HEK293 (cell line): ENCODE measurements at regions not wholly inside any gene's neighbourhood (a gene's known extent, or its start where the extent isn't known, plus 50 kb on each side); places are given as distances from the start of the nearest gene placed in this dataset.

Experiments used
- CTCF ChIA-PET: fragments of 350-600 bp; formaldehyde crosslinking; extraction: SDS; loops from one replicate; lab custom pipeline; 2021; ENCODE audit warnings: antibody characterized with exemption; lab: Yijun Ruan, JAX
- POLR2A ChIA-PET: fragments of 300-600 bp; formaldehyde crosslinking; extraction: SDS; loops from one replicate; lab custom pipeline; 2020; ENCODE audit warnings: antibody characterized with exemption, inconsistent platforms; lab: Yijun Ruan, JAX
- H3K27ac ChIP-seq: fragments of 200-500 bp; sonication (Bioruptor generic); 2 replicates; pipeline ENCODE4 v1.5.1; 2014; ENCODE audit warnings: low read depth, low read length, control low read depth, inconsistent platforms; ENCODE audit errors: extremely low read depth
- H3K36me3 ChIP-seq, 2 experiments: fragments of 200-500 bp in 1 of 2; sonication (Bioruptor generic) in 1 of 2; 1 replicate in 1 of 2; 2 replicates in 1 of 2; pipeline ENCODE4 v1.5.1; 2014 to 2017; ENCODE audit warnings: inconsistent platforms in 2 of 2, low read length in 2 of 2; ENCODE audit not compliant: control insufficient read depth in 2 of 2, insufficient read depth in 1 of 2
- H3K4me1 ChIP-seq: fragments of 200-500 bp; sonication (Bioruptor generic); 2 replicates; pipeline ENCODE4 v1.5.1; 2014; ENCODE audit warnings: mild to moderate bottlenecking, low read length, inconsistent platforms; ENCODE audit not compliant: control insufficient read depth, insufficient read depth
- H3K4me3 ChIP-seq: 2 replicates; pipeline ENCODE4 v1.5.1; 2011; ENCODE audit warnings: low read depth, mild to moderate bottlenecking, control low read depth, low read length, moderate library complexity
- H3K9me3 ChIP-seq: fragments of 200-500 bp; sonication (Bioruptor generic); 2 replicates; pipeline ENCODE4 v1.5.1; 2014; ENCODE audit warnings: low read depth, low read length, inconsistent platforms; ENCODE audit not compliant: control insufficient read depth, insufficient read depth
- FEZF1 ChIP-seq: fragments of 450-650 bp; formaldehyde crosslinking; IDR thresholded peaks from 2 replicates; pipeline ENCODE4 v1.5.1; 2016; ENCODE audit warnings: missing biosample characterization, missing genetic modification characterization
- MZF1 ChIP-seq: fragments of 450-650 bp; formaldehyde crosslinking; IDR thresholded peaks from 2 replicates; pipeline ENCODE4 v1.5.1; 2017; ENCODE audit warnings: missing biosample characterization, missing genetic modification characterization, borderline replicate concordance
- OSR2 ChIP-seq: fragments of 450-650 bp; formaldehyde crosslinking; IDR thresholded peaks from 2 replicates; pipeline ENCODE4 v1.5.1; 2016; ENCODE audit warnings: missing biosample characterization, missing genetic modification characterization
- OVOL3 ChIP-seq: fragments of 450-650 bp; formaldehyde crosslinking; IDR thresholded peaks from 2 replicates; pipeline ENCODE4 v1.5.1; 2016; ENCODE audit warnings: missing biosample characterization, missing genetic modification characterization
- PRDM10 ChIP-seq: fragments of 450-650 bp; formaldehyde crosslinking; IDR thresholded peaks from 2 replicates; pipeline ENCODE4 v1.5.1; 2016; ENCODE audit warnings: missing biosample characterization, missing genetic modification characterization
- TSHZ1 ChIP-seq: fragments of 450-650 bp; formaldehyde crosslinking; IDR thresholded peaks from 2 replicates; pipeline ENCODE4 v1.5.1; 2016; ENCODE audit warnings: missing biosample characterization, missing genetic modification characterization, borderline replicate concordance
- ZBTB17 ChIP-seq: fragments of 450-650 bp; formaldehyde crosslinking; IDR thresholded peaks from 2 replicates; pipeline ENCODE4 v1.5.1; 2016; ENCODE audit warnings: missing biosample characterization, missing genetic modification characterization
- ZBTB44 ChIP-seq: fragments of 450-650 bp; IDR thresholded peaks from 2 replicates; pipeline ENCODE4 v1.5.1; 2018; ENCODE audit warnings: missing biosample characterization, mild to moderate bottlenecking, missing genetic modification characterization
- ZFP3 ChIP-seq: fragments of 450-650 bp; formaldehyde crosslinking; IDR thresholded peaks from 2 replicates; pipeline ENCODE4 v1.5.1; 2016; ENCODE audit warnings: low read depth, missing biosample characterization, missing genetic modification characterization
- ZNF10 ChIP-seq: fragments of 450-650 bp; formaldehyde crosslinking; IDR thresholded peaks from 2 replicates; pipeline ENCODE4 v1.5.1; 2017; ENCODE audit warnings: missing biosample characterization, missing genetic modification characterization
- ZNF341 ChIP-seq: fragments of 450-650 bp; formaldehyde crosslinking; IDR thresholded peaks from 2 replicates; pipeline ENCODE4; 2016; ENCODE audit warnings: low read depth, missing biosample characterization, missing genetic modification characterization
- ZNF423 ChIP-seq: fragments of 450-650 bp; formaldehyde crosslinking; IDR thresholded peaks from 2 replicates; pipeline ENCODE4 v1.5.1; 2016; ENCODE audit warnings: missing biosample characterization, missing genetic modification characterization
- ZNF580 ChIP-seq: fragments of 450-650 bp; formaldehyde crosslinking; IDR thresholded peaks from 2 replicates; pipeline ENCODE4 v1.5.1; 2016; ENCODE audit warnings: missing biosample characterization, missing genetic modification characterization
- ZNF610 ChIP-seq: fragments of 450-650 bp; formaldehyde crosslinking; IDR thresholded peaks from 2 replicates; pipeline ENCODE4 v1.5.1; 2016; ENCODE audit warnings: missing biosample characterization, missing genetic modification characterization, borderline replicate concordance
- ZNF843 ChIP-seq: fragments of 450-650 bp; formaldehyde crosslinking; IDR thresholded peaks from 2 replicates; pipeline ENCODE4 v1.5.1; 2016; ENCODE audit warnings: missing biosample characterization, missing genetic modification characterization
- ZSCAN30 ChIP-seq: fragments of 450-650 bp; IDR thresholded peaks from 2 replicates; pipeline ENCODE4 v1.5.1; 2018; ENCODE audit warnings: missing biosample characterization, mild to moderate bottlenecking, missing genetic modification characterization, moderate library complexity
- ZXDB ChIP-seq: fragments of 450-650 bp; formaldehyde crosslinking; IDR thresholded peaks from 2 replicates; pipeline ENCODE4 v1.5.1; 2016; ENCODE audit warnings: missing biosample characterization, missing genetic modification characterization
- TF ChIP-seq, protein P1 (sequence below): fragments of 450-650 bp; formaldehyde crosslinking; IDR thresholded peaks from 2 replicates; pipeline ENCODE4 v1.5.1; 2017; ENCODE audit warnings: missing biosample characterization, missing genetic modification characterization

- TF ChIP-seq ZNF423 (tag by site-specific recombination) (peak; percentile 86), ZNF341 (tag by site-specific recombination) (no peak), ZBTB17 (tag by site-specific recombination) (no peak), OSR2 (tag by site-specific recombination) (peak; percentile 78), ZBTB44 (tag by site-specific recombination) (peak; percentile 55), OVOL3 (tag by site-specific recombination) (0 out of 2 replicates have a peak, but pooled peaks have one; percentile 17), FEZF1 (peak; percentile 54; the same call in 1 of the 2 replicates), ZFP3 (tag by site-specific recombination) (no peak), MZF1 (tag by site-specific recombination) (peak; percentile 99), ZNF10 (tag by site-specific recombination) (no peak), TSHZ1 (tag by site-specific recombination) (peak; percentile 51; the same call in 1 of the 2 replicates), ZNF843 (tag by site-specific recombination) (peak; percentile 91), ZNF580 (tag by site-specific recombination) (peak; percentile 68; the same call in 1 of the 2 replicates), ZXDB (0 out of 2 replicates have a peak, but pooled peaks have one; percentile 29), ZSCAN30 (tag by site-specific recombination) (no peak), ZNF610 (tag by site-specific recombination) (0 out of 2 replicates have a peak, but pooled peaks have one; percentile 33), PRDM10 (0 out of 2 replicates have a peak, but pooled peaks have one; percentile 17)
- TF ChIP-seq, protein P1, sequence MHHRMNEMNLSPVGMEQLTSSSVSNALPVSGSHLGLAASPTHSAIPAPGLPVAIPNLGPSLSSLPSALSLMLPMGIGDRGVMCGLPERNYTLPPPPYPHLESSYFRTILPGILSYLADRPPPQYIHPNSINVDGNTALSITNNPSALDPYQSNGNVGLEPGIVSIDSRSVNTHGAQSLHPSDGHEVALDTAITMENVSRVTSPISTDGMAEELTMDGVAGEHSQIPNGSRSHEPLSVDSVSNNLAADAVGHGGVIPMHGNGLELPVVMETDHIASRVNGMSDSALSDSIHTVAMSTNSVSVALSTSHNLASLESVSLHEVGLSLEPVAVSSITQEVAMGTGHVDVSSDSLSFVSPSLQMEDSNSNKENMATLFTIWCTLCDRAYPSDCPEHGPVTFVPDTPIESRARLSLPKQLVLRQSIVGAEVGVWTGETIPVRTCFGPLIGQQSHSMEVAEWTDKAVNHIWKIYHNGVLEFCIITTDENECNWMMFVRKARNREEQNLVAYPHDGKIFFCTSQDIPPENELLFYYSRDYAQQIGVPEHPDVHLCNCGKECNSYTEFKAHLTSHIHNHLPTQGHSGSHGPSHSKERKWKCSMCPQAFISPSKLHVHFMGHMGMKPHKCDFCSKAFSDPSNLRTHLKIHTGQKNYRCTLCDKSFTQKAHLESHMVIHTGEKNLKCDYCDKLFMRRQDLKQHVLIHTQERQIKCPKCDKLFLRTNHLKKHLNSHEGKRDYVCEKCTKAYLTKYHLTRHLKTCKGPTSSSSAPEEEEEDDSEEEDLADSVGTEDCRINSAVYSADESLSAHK, result peak; percentile 54; the same call in 1 of the 2 replicates
- POLR2A ChIA-PET, result no interaction called here
- Histone ChIP-seq H3K9me3 (no peaks in the 10 kb centered on the region), H3K27ac (no peak overlapping the region), H3K36me3 (no peaks in the 10 kb centered on the region), H3K4me3 (no peak overlapping the region), H3K4me1 (0 out of 2 replicates have a peak, but pooled peaks cover 2% of the 10 kb centered on the region)
- CTCF ChIA-PET, result interaction anchor here (1.2 to 1.3 kb wide), 2 partner anchors 17 to 115 kb away, joined by 3 to 6 read pairs; no protein-coding TSS in a partner anchor
These were observed 81.4 kb upstream of the KCNK12 start for GRCh38 chr2:47652061-47652690.
